H7 (cell line): ENCODE measurements at regions not wholly inside any gene's neighbourhood (a gene's known extent, or its start where the extent isn't known, plus 50 kb on each side); places are given as distances from the start of the nearest gene placed in this dataset.

Experiments
- DNase-seq: peaks from one replicate; pipeline ENCODE4 v3.0.0; 2012
- H3K27me3 ChIP-seq: 2 replicates; pipeline ENCODE4 v1.6.0; 2011; ENCODE audit warnings: mild to moderate bottlenecking, low read length; ENCODE audit not compliant: control insufficient read depth, insufficient read depth
- H3K36me3 ChIP-seq: replicated peaks from 2 replicates; pipeline ENCODE4 v1.5.1; 2011; ENCODE audit warnings: low read length; ENCODE audit not compliant: control insufficient read depth, insufficient read depth
- H3K4me3 ChIP-seq: 2 replicates; pipeline ENCODE4 v1.5.1; 2011; ENCODE audit warnings: low read depth, mild to moderate bottlenecking, control low read depth, low read length, moderate library complexity; ENCODE audit not compliant: insufficient read depth

- no peak for DNase-seq
- Histone ChIP-seq H3K27me3 (no peaks in the 10 kb centered on the region), H3K4me3 (no peak overlapping the region), H3K36me3 (no peaks in the 10 kb centered on the region)
Observed at GRCh38 chr2:18077231-18077630, 198.8 kb downstream of the KCNS3 start.

GRCh38 chr2:18074476-18074875, 196.0 kb downstream of the KCNS3 start:
- no peak for DNase-seq
- Histone ChIP-seq H3K27me3 (no peaks in the 10 kb centered on the region), H3K4me3 (no peak overlapping the region), H3K36me3 (no peaks in the 10 kb centered on the region)

- DNase-seq, result no peak
- no peak overlapping the region for H3K4me3 ChIP-seq
- no peaks in the 10 kb centered on the region for H3K36me3 ChIP-seq
- no peaks in the 10 kb centered on the region for H3K27me3 ChIP-seq
Observed at GRCh38 chr2:18073601-18074000, 195.1 kb downstream of the KCNS3 start.

GRCh38 chr2:18067588-18068384, 189.3 kb downstream of the KCNS3 start:
- H3K27me3 ChIP-seq, result no peaks in the 10 kb centered on the region
- no peaks in the 10 kb centered on the region for H3K36me3 ChIP-seq
- H3K4me3 ChIP-seq, result no peak overlapping the region
- DNase-seq, result peak; percentile 36

GRCh38 chr2:18066894-18067293, 188.4 kb downstream of the KCNS3 start:
- H3K27me3 ChIP-seq, result no peaks in the 10 kb centered on the region
- H3K36me3 ChIP-seq, result no peaks in the 10 kb centered on the region
- H3K4me3 ChIP-seq, result no peak overlapping the region
- peak; percentile 21 for DNase-seq

GRCh38 chr2:18066066-18066465, 187.6 kb downstream of the KCNS3 start:
- Histone ChIP-seq H3K36me3 (no peaks in the 10 kb centered on the region), H3K4me3 (no peak overlapping the region), H3K27me3 (no peaks in the 10 kb centered on the region)
- no peak for DNase-seq

- no peak for DNase-seq
- no peaks in the 10 kb centered on the region for H3K36me3 ChIP-seq
- no peaks in the 10 kb centered on the region for H3K27me3 ChIP-seq
- H3K4me3 ChIP-seq, result no peak overlapping the region
Observed at GRCh38 chr2:18065249-18065648, 186.8 kb downstream of the KCNS3 start.

GRCh38 chr2:18063826-18064470, 185.5 kb downstream of the KCNS3 start:
- no peaks in the 10 kb centered on the region for H3K27me3 ChIP-seq

GRCh38 chr2:18062892-18063291, 184.4 kb downstream of the KCNS3 start:
- Histone ChIP-seq H3K4me3 (no peak overlapping the region), H3K36me3 (no peaks in the 10 kb centered on the region), H3K27me3 (no peaks in the 10 kb centered on the region)
- DNase-seq, result no peak

More at GRCh38 chr2:18063826-18064470, 185.5 kb downstream of the KCNS3 start:
- no peaks in the 10 kb centered on the region for H3K36me3 ChIP-seq
- H3K4me3 ChIP-seq, result no peak overlapping the region
- no peak for DNase-seq

GRCh38 chr2:18061717-18062116, 183.2 kb downstream of the KCNS3 start:
- H3K36me3 ChIP-seq, result no peaks in the 10 kb centered on the region
- H3K4me3 ChIP-seq, result no peak overlapping the region
- no peaks in the 10 kb centered on the region for H3K27me3 ChIP-seq
- DNase-seq, result no peak

- no peak for DNase-seq
- Histone ChIP-seq H3K4me3 (no peak overlapping the region), H3K27me3 (no peaks in the 10 kb centered on the region), H3K36me3 (no peaks in the 10 kb centered on the region)
Observed at GRCh38 chr2:18057657-18058056, 179.2 kb downstream of the KCNS3 start.

GRCh38 chr2:18055290-18055689, 176.8 kb downstream of the KCNS3 start:
- no peak overlapping the region for H3K4me3 ChIP-seq
- H3K27me3 ChIP-seq, result no peaks in the 10 kb centered on the region
- DNase-seq, result no peak
- no peaks in the 10 kb centered on the region for H3K36me3 ChIP-seq

- Histone ChIP-seq H3K4me3 (no peak overlapping the region), H3K36me3 (no peaks in the 10 kb centered on the region), H3K27me3 (no peaks in the 10 kb centered on the region)
- no peak for DNase-seq
Observed at GRCh38 chr2:18050001-18050400, 171.5 kb downstream of the KCNS3 start.

GRCh38 chr2:18049325-18049724, 170.9 kb downstream of the KCNS3 start:
- Histone ChIP-seq H3K36me3 (no peaks in the 10 kb centered on the region), H3K4me3 (no peak overlapping the region), H3K27me3 (no peaks in the 10 kb centered on the region)
- no peak for DNase-seq

- no peak for DNase-seq
- Histone ChIP-seq H3K4me3 (no peak overlapping the region), H3K27me3 (no peaks in the 10 kb centered on the region), H3K36me3 (no peaks in the 10 kb centered on the region)
Observed at GRCh38 chr2:18047896-18048657, 169.6 kb downstream of the KCNS3 start.
